ENCODE measurements at regions not wholly inside any gene's neighbourhood (a gene's known extent, or its start where the extent isn't known, plus 50 kb on each side); places are given as distances from the start of the nearest gene placed in this dataset.

- peaks cover 75% of the 10 kb centered on the region for H3K27me3 ChIP-seq (ENCODE audit: low read depth)
- DNase-seq: no peak
- no peaks in the 10 kb centered on the region for H3K36me3 ChIP-seq
- H3K4me3 ChIP-seq: no peak overlapping the region
- H3K27ac ChIP-seq (replicated peaks): no peak overlapping the region
- H3K9me3 ChIP-seq (replicated peaks): no peaks in the 10 kb centered on the region
- TF ChIP-seq CTCF (IDR thresholded peaks at IDR 0.05; ENCODE audit: borderline replicate concordance): no peak
- intact Hi-C loops (cut with micrococcal nuclease): no loop called here
- no peaks in the 10 kb centered on the region for H3K4me1 ChIP-seq
These were observed 188.9 kb downstream of the BCR start for GRCh38 chr22:23369054-23369685.
